SH-SY5Y (cell line): ENCODE measurements at regions not wholly inside any gene's neighbourhood (a gene's known extent, or its start where the extent isn't known, plus 50 kb on each side); places are given as distances from the start of the nearest gene placed in this dataset.

Source experiments
- GATA2 ChIP-seq: IDR thresholded peaks from 2 replicates; pipeline ENCODE4 v1.6.1; 2011; ENCODE audit warnings: mild to moderate bottlenecking, low read depth, low read length
- GATA3 ChIP-seq: IDR thresholded peaks from 2 replicates; pipeline ENCODE4 v1.6.1; 2011; ENCODE audit warnings: low read depth, mild to moderate bottlenecking, low read length, moderate library complexity

DNA sequence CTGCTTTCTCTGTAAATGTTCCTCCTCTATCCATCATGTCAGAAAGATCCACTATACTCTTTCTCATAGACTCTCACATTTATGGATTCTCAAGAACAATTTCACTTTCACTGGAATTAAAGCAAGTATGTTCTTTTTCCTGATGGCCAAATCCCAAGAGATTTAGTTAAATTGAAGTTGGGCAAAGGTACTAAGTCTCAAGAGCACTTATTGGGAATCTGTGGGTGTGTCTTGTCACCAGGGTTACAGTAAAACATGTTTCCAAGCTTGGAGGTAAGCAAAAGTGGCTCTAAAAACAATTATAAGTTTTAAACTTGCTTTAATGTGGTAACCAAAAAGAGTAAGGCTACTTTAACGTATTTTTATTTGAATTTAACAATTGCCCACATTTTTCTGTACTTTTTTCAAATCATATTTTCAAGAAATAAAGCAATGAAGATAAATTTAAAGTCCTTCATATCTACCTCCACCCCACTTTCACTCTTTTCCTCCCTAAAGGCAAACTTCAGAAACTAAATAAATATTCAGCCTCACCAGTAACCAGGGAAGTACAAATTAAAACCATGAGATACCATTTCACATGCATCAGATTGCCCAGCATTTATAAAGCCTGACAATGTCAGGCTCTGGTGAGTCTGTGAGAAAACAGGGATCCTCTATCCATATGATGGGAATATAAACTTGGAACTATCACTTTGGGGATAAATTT lies 387.4 kb downstream of the CETN3 start:
- TF ChIP-seq GATA3 (no peak), GATA2 (no peak)
